CD14-positive monocyte (primary cell): ENCODE measurements at regions not wholly inside any gene's neighbourhood (a gene's known extent, or its start where the extent isn't known, plus 50 kb on each side); places are given as distances from the start of the nearest gene placed in this dataset.

Source experiments
- DNase-seq, 3 donors: peaks; one replicate each; pipeline ENCODE4 v3.0.0-alpha.2; 2011 to 2022
- H2AFZ ChIP-seq: 2 replicates; pipeline ENCODE4 v1.6.0; 2012; ENCODE audit warnings: mild to moderate bottlenecking, low read depth, low read length, inconsistent platforms; ENCODE audit not compliant: insufficient read depth, poor library complexity, severe bottlenecking
- H3K27ac ChIP-seq, 2 donors: 1 replicate in 1 of 2; 2 replicates in 1 of 2; pipeline ENCODE4 v1.5.1; 2012 to 2013; ENCODE audit warnings: low read length in 2 of 2, control low read depth in 1 of 2, inconsistent platforms in 1 of 2, low read depth in 1 of 2, mild to moderate bottlenecking in 1 of 2
- H3K27me3 ChIP-seq, 2 donors: one replicate each; pipeline versions ENCODE4 v1.6.0 to v1.6.1; 2011 to 2013; ENCODE audit warnings: low read length in 2 of 2; ENCODE audit not compliant: control insufficient read depth in 2 of 2, insufficient read depth in 2 of 2
- H3K36me3 ChIP-seq, 2 donors: replicated peaks in 1 of 2; 1 replicate in 1 of 2; 2 replicates in 1 of 2; pipeline versions ENCODE4 v1.5.1 to v1.6.1; 2012 to 2013; ENCODE audit warnings: low read length in 2 of 2, control low read depth in 1 of 2, inconsistent platforms in 1 of 2, mild to moderate bottlenecking in 1 of 2; ENCODE audit not compliant: insufficient read depth in 2 of 2, control insufficient read depth in 1 of 2
- H3K4me1 ChIP-seq, 2 donors: 1 replicate in 1 of 2; 2 replicates in 1 of 2; pipeline versions ENCODE4 v1.5.1 to v1.6.1; 2012 to 2013; ENCODE audit warnings: low read length in 2 of 2, control low read depth in 1 of 2, inconsistent platforms in 1 of 2, mild to moderate bottlenecking in 1 of 2, moderate library complexity in 1 of 2; ENCODE audit not compliant: insufficient read depth in 2 of 2, control insufficient read depth in 1 of 2
- H3K4me2 ChIP-seq: replicated peaks from 2 replicates; pipeline ENCODE3; 2012; ENCODE audit warnings: low read length, moderate library complexity, mild to moderate bottlenecking; ENCODE audit not compliant: poor library complexity, severe bottlenecking; ENCODE audit errors: extremely low read depth
- H3K4me3 ChIP-seq, 3 experiments: fragments of 200-600 bp in 1 of 3; sonication (generic) in 1 of 3; replicated peaks in 1 of 3; 1 replicate in 2 of 3; 2 replicates in 1 of 3; pipeline ENCODE4 v1.5.1; 2011 to 2013; ENCODE audit warnings: low read length in 3 of 3, mild to moderate bottlenecking in 3 of 3, control low read depth in 2 of 3, low read depth in 2 of 3, inconsistent platforms in 1 of 3, moderate library complexity in 1 of 3
- H3K79me2 ChIP-seq: 2 replicates; pipeline ENCODE4 v1.6.0; 2012; ENCODE audit warnings: mild to moderate bottlenecking, control low read depth, inconsistent platforms, low read length, moderate library complexity; ENCODE audit not compliant: insufficient read depth
- H3K9ac ChIP-seq: 2 replicates; pipeline ENCODE4 v1.6.0; 2017; ENCODE audit warnings: low read length, mild to moderate bottlenecking; ENCODE audit not compliant: insufficient read depth, poor library complexity, severe bottlenecking
- H3K9me3 ChIP-seq, 2 donors: replicated peaks in 1 of 2; 1 replicate in 1 of 2; 2 replicates in 1 of 2; pipeline versions ENCODE4 v1.5.1 to v1.6.1; 2012 to 2013; ENCODE audit warnings: low read length in 2 of 2, control low read depth in 1 of 2; ENCODE audit not compliant: control insufficient read depth in 1 of 2, insufficient read depth in 1 of 2
- H4K20me1 ChIP-seq: 2 replicates; pipeline ENCODE4 v1.6.0; 2012; ENCODE audit warnings: mild to moderate bottlenecking, low read length, control low read depth, moderate library complexity; ENCODE audit not compliant: insufficient read depth
- H3K27ac Mint-ChIP-seq, 7 donors: one replicate each; pipeline ENCODE4 v1.8.0; 2020; ENCODE audit warnings: mild to moderate bottlenecking in 7 of 7, mixed read lengths in 7 of 7, moderate library complexity in 6 of 7, inconsistent platforms in 2 of 7
- H3K27me3 Mint-ChIP-seq, 3 donors: one replicate each; pipeline ENCODE4 v1.8.0; 2021 to 2022; ENCODE audit warnings: low read depth in 3 of 3, mild to moderate bottlenecking in 3 of 3, mixed read lengths in 3 of 3, moderate library complexity in 3 of 3, inconsistent platforms in 1 of 3
- H3K36me3 Mint-ChIP-seq, 2 donors: one replicate each; pipeline ENCODE4 v1.8.0; 2020; ENCODE audit warnings: mixed read lengths in 2 of 2, inconsistent platforms in 1 of 2, mild to moderate bottlenecking in 1 of 2
- H3K4me1 Mint-ChIP-seq: one replicate; pipeline ENCODE4 v1.8.0; 2020; ENCODE audit warnings: mild to moderate bottlenecking, mixed read lengths
- H3K4me3 Mint-ChIP-seq, 2 donors: one replicate each; pipeline ENCODE4 v1.8.0; 2020; ENCODE audit warnings: mild to moderate bottlenecking in 2 of 2, mixed read lengths in 2 of 2, moderate library complexity in 1 of 2
- H3K9me3 Mint-ChIP-seq, 7 donors: one replicate each; pipeline ENCODE4 v1.8.0; 2020 to 2022; ENCODE audit warnings: mixed read lengths in 7 of 7, mild to moderate bottlenecking in 6 of 7, moderate library complexity in 6 of 7, inconsistent platforms in 2 of 7
- WGBS: methylation state at CpG from one replicate; pipeline ENCODE4 v1.1.5; 2013; ENCODE audit warnings: missing lambda C conversion rate; ENCODE audit not compliant: insufficient coverage; 5-methylcytosine and 5-hydroxymethylcytosine counted together
- intact Hi-C, 2 donors: fragments of 100-400 bp; cut with micrococcal nuclease; formaldehyde crosslinking; loops; one replicate each; pipeline versions ENCODE4 v1.15.0 to v1.15.1; 2023
- TF ChIP-seq, protein P1 (sequence below): fragments of 200-600 bp; IDR thresholded peaks from one replicate; pipeline ENCODE4 v1.8.0; 2022; ENCODE audit warnings: antibody characterized with exemption, mild to moderate bottlenecking

- Histone ChIP-seq H3K27me3 (no peaks in the 10 kb centered on the region), H3K27ac (no peak overlapping the region), H3K4me3 (no peak overlapping the region), H3K36me3 (no peaks in the 10 kb centered on the region), H3K79me2 (no peaks in the 10 kb centered on the region), H2AFZ (no peak overlapping the region), H3K9me3 (no peaks in the 10 kb centered on the region), H3K9ac (no peak overlapping the region), H3K4me1 (no peaks in the 10 kb centered on the region), H4K20me1 (no peaks in the 10 kb centered on the region), H3K4me2 (no peak overlapping the region)
- H3K27me3 Mint-ChIP-seq: peaks cover 4 to 7% (median 5%) of the 10 kb centered on the region in 3 donors
- no peak overlapping the region for H3K4me3 Mint-ChIP-seq
- H3K4me1 Mint-ChIP-seq: peaks cover 2% of the 10 kb centered on the region
- TF ChIP-seq, protein P1, sequence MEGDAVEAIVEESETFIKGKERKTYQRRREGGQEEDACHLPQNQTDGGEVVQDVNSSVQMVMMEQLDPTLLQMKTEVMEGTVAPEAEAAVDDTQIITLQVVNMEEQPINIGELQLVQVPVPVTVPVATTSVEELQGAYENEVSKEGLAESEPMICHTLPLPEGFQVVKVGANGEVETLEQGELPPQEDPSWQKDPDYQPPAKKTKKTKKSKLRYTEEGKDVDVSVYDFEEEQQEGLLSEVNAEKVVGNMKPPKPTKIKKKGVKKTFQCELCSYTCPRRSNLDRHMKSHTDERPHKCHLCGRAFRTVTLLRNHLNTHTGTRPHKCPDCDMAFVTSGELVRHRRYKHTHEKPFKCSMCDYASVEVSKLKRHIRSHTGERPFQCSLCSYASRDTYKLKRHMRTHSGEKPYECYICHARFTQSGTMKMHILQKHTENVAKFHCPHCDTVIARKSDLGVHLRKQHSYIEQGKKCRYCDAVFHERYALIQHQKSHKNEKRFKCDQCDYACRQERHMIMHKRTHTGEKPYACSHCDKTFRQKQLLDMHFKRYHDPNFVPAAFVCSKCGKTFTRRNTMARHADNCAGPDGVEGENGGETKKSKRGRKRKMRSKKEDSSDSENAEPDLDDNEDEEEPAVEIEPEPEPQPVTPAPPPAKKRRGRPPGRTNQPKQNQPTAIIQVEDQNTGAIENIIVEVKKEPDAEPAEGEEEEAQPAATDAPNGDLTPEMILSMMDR: no peak
- H3K9me3 Mint-ChIP-seq: peaks cover 0 to 7% (median 0%) of the 10 kb centered on the region in 7 donors
- H3K36me3 Mint-ChIP-seq: no peaks in the 10 kb centered on the region
- DNase-seq: no peak
- no peak overlapping the region for H3K27ac Mint-ChIP-seq
- WGBS: 92% methylated on average over 6 of the region's 6 CpGs
- intact Hi-C loops: no loop called here
Observed at GRCh38 chr10:78278058-78278404, 244.4 kb downstream of the RPS24 start.

GRCh38 chr10:78279756-78280155 is 246.1 kb downstream of the RPS24 start:
- no CpG with 5 or more reads among the region's 7 CpGs for whole genome bisulfite sequencing
- Histone ChIP-seq H3K27me3 (no peaks in the 10 kb centered on the region), H3K36me3 (no peaks in the 10 kb centered on the region), H3K4me2 (no peak overlapping the region), H3K4me1 (no peaks in the 10 kb centered on the region), H2AFZ (no peak overlapping the region), H4K20me1 (no peaks in the 10 kb centered on the region), H3K27ac (no peak overlapping the region), H3K9ac (no peak overlapping the region), H3K9me3 (no peaks in the 10 kb centered on the region), H3K4me3 (no peak overlapping the region), H3K79me2 (no peaks in the 10 kb centered on the region)
- Mint-ChIP-seq H3K27me3 (peaks cover 5 to 13% (median 6%) of the 10 kb centered on the region in 3 donors), H3K4me1 (peaks cover 2% of the 10 kb centered on the region), H3K9me3 (peaks cover 0 to 8% (median 0%) of the 10 kb centered on the region in 7 donors), H3K27ac (peak overlapping the region in 1 of 7 donors; percentile 11), H3K36me3 (no peaks in the 10 kb centered on the region), H3K4me3 (no peak overlapping the region)
- TF ChIP-seq, protein P1: no peak
- intact Hi-C loops: no loop called here
- DNase-seq: no peak
